ENCODE measurements at regions not wholly inside any gene's neighbourhood (a gene's known extent, or its start where the extent isn't known, plus 50 kb on each side); places are given as distances from the start of the nearest gene placed in this dataset.

DNA sequence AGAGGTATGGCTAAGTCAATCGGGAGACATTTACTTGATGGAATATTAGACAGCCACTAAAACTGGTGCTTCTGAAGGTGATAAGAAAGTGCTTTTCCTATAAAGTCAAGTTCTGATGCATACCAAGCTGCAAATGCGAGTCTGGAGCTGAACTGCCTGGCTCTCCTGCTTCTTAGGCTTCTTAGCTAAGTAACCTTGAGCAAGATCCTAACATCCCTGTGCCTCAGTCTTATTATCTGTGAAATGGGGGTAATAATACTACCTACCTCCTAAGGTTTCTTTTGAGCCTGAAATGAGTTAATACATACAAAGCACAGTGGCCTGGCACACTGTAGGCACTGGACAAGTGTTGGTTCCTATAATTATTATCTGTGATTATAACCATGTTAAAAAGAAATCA, 64.5 kb downstream of the ZIC5 start:
- ATAC-seq (ENCODE audit: low FRiP score) (no peak), DNase-seq (ENCODE audit: low spot score) (no peak)
- TF ChIP-seq, protein P1, sequence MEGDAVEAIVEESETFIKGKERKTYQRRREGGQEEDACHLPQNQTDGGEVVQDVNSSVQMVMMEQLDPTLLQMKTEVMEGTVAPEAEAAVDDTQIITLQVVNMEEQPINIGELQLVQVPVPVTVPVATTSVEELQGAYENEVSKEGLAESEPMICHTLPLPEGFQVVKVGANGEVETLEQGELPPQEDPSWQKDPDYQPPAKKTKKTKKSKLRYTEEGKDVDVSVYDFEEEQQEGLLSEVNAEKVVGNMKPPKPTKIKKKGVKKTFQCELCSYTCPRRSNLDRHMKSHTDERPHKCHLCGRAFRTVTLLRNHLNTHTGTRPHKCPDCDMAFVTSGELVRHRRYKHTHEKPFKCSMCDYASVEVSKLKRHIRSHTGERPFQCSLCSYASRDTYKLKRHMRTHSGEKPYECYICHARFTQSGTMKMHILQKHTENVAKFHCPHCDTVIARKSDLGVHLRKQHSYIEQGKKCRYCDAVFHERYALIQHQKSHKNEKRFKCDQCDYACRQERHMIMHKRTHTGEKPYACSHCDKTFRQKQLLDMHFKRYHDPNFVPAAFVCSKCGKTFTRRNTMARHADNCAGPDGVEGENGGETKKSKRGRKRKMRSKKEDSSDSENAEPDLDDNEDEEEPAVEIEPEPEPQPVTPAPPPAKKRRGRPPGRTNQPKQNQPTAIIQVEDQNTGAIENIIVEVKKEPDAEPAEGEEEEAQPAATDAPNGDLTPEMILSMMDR (IDR thresholded peaks at IDR 0.05) = no peak

DNA sequence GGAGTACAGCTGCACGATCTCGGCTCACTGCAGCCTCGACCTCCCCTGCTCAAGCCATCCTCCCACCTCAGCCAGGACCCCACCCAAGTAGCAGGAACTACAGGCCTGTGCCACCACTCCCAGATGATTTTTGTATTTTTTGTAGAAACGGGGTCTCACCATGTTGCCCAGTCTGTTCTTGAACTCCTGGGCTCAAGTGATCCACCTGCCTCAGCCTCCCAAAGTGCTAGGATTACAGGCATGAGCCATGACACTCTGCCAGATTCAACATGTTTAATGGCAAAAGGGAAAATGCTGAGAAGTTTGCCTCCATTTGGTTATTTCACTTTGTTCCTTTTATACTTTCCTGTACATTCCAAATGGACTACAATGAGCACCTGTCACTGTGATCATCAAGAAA, 65.8 kb downstream of the ZIC5 start:
- TF ChIP-seq, protein P1 (IDR thresholded peaks at IDR 0.05) = no peak
- no peak for ATAC-seq (ENCODE audit: low FRiP score)

DNA sequence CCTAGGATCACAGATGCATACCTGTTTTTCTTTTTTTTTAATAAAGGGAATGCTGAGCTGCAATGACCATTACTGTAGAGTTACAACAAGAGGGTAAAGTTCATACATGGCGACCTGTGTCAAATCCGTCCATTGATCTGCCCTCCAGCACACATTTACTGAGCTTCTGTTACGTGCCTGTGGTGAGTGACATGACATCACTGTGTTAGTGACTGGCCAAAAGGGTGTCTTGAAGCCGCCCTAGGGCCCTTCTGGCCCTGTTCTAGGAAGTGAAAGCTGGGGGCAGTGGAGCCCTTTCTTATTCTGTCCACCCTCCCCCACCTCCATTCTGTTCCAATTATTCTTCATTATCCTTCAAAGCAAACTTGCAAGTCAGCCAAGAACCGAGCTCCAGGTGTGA, 66.3 kb downstream of the ZIC5 start:
- TF ChIP-seq, protein P1 (IDR thresholded peaks at IDR 0.05) = no peak
- ATAC-seq (ENCODE audit: low FRiP score) = no peak

More for the DNA sequence above, 65.8 kb downstream of the ZIC5 start:
- no peak for DNase-seq (ENCODE audit: low spot score)

DNA sequence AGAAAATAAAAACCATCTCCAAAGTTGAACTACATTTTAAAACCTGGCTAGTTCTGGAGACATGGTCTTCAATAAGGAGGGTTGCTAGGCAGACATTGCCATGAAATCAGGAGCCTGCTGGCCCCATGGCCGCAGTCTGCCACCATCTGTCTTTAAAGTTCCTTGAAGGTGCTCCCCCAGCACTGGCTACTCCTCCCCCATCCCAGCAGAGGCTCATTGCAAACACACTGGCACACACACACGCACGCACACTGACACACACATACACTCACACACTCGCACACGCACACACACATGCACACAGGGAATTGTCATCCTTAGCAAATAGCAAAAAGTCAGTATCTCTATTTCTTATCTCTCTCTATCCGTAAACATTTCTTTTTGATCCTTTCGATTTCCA, 68.4 kb downstream of the ZIC5 start:
- TF ChIP-seq, protein P1 (IDR thresholded peaks at IDR 0.05) = no peak

More for the DNA sequence above, 66.3 kb downstream of the ZIC5 start:
- DNase-seq (ENCODE audit: low spot score) = no peak

DNA sequence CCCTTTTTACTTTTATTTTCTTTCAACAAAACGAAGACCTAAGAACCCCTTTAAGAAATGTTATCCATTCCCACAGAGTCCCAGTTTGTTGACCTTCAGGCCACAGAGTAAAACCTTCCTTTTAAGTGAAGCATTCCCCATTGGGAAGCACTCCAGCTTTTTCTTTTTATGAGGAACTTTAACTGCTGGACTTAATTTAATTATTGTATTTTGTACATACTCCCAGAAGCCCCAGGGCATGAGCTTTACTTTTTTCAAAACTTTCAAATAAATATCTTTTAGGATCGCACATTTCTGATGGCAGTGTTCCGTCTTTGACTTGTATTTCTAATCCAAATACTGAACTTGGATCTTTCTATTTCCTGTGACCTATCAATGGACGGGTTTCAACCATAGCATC, 68.9 kb downstream of the ZIC5 start:
- no peak for ATAC-seq (ENCODE audit: low FRiP score)
- TF ChIP-seq, protein P1 (IDR thresholded peaks at IDR 0.05) = no peak

More for the DNA sequence above, 68.4 kb downstream of the ZIC5 start:
- DNase-seq (ENCODE audit: low spot score) = no peak
- no peak for ATAC-seq (ENCODE audit: low FRiP score)

DNA sequence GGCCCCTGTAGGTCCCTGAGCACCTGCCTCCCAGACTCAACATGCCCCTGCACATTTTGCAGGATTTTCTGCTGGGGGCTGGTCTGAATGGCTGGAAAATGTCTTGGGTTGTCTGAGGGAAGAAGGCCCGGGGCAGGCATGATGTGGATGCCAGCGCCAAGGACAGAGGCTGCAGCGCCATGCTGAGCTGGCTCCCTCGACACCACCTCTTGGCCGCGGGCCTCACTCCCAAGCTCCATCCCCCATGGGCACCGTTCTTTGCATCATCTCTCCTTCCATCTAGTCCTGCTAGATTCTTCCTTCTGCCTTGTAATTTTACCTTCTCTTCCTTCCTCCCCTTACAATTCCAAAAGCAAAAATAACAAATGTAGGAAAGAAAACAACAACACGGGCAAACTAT, 70.6 kb downstream of the ZIC5 start:
- TF ChIP-seq, protein P1 (IDR thresholded peaks at IDR 0.05) = no peak
- ATAC-seq (ENCODE audit: low FRiP score) (no peak), DNase-seq (ENCODE audit: low spot score) (no peak)

More for the DNA sequence above, 68.9 kb downstream of the ZIC5 start:
- no peak for DNase-seq (ENCODE audit: low spot score)

DNA sequence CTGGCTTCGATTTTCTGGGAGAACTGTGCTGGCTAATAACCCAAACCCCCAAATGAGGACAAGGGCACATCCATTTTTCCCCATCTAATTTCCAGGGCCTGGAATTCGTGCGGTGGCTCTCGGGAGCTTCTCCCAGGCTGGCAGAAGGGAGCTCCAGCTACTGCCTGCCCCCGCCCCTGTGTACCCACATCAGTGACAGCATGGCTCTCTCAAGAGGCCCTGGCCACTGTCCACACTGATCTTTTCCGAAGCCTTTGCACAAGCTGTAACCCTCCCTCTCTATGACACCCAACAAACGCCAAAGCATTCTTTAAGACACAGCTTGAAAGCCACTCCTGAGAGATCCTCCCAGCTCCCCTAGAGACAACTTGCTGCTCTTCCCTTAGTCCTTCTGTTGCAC, 73.1 kb downstream of the ZIC5 start:
- TF ChIP-seq, protein P1 (IDR thresholded peaks at IDR 0.05) = no peak
- ATAC-seq (ENCODE audit: low FRiP score) = no peak
- DNase-seq (ENCODE audit: low spot score) = no peak
